ENCODE measurements at regions not wholly inside any gene's neighbourhood (a gene's known extent, or its start where the extent isn't known, plus 50 kb on each side); places are given as distances from the start of the nearest gene placed in this dataset.
A peak's percentile ranks its signal among the peaks of the same experiment; 100 is the strongest.
"Not testable (repeated sequence)": the region's sequence is repeated elsewhere in the genome, so short reads cannot be mapped to it uniquely, and the experiment has no call there.

- in situ Hi-C loops (cut with MboI; ENCODE audit: low sequenced_read_pairs in 4 of 4) = no loop called here
These were observed 235.5 kb downstream of the ZNF92 start for GRCh38 chr7:65609131-65609530.

DNA sequence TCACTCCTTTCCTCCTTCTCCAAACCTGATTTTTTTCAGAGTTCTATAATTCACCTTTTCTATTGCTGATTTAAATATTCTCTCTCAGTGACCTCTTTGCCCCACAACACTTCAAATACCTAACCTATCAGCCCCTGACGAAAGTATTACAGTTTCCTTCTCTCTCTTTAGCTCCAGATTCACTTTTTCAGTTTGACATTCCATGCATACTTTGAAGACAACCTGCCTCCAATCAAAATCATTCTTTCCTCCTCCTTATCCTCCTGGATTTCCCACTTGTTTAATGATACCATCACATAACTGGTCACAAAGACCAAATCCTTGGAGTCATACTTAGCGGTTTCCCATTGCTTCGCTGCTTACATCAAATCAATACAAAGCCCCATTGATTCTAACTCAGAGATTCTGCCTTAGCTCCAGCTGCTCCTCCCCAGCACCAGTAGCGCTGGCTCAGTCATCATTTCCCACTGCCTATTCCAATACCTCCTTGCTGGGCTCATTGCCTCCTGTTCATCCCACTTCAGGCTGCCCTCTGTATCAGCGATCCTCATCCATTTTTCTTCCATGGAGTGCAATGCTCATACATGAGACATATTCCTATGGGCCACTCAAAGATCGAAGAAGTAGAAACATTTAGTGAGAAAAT, 240.1 kb downstream of the ZNF92 start:
- in situ Hi-C loops (cut with MboI; ENCODE audit: low sequenced_read_pairs in 4 of 4); H3K27me3 ChIP-seq; H3K27ac ChIP-seq; H3K36me3 ChIP-seq; H3K4me3 ChIP-seq; DNase-seq; H3K9me3 ChIP-seq; H3K4me1 ChIP-seq; ATAC-seq; intact Hi-C loops (cut with DNase I; ENCODE audit: low total_unique reads): not testable (repeated sequence)

More at GRCh38 chr7:65609131-65609530, 235.5 kb downstream of the ZNF92 start:
- DNase-seq = no peak
- intact Hi-C loops (cut with DNase I; ENCODE audit: low total_unique reads) = no loop called here
- Histone ChIP-seq H3K27me3 (no peaks in the 10 kb centered on the region), H3K27ac (no peak overlapping the region), H3K36me3 (no peaks in the 10 kb centered on the region), H3K4me3 (no peak overlapping the region), H3K4me1 (no peaks in the 10 kb centered on the region), H3K9me3 (no peaks in the 10 kb centered on the region)
- ATAC-seq = no peak
- TF ChIP-seq CTCF (IDR thresholded peaks at IDR 0.05 in 4 of 5, conservative IDR thresholded peaks at IDR 0.05 in 1 of 5) (no peak), POLR2A (IDR thresholded peaks at IDR 0.05) (no peak)

- in situ Hi-C loops (cut with MboI; ENCODE audit: low sequenced_read_pairs in 4 of 4); H3K27ac ChIP-seq; intact Hi-C loops (cut with DNase I; ENCODE audit: low total_unique reads); DNase-seq; ATAC-seq; H3K36me3 ChIP-seq; H3K4me3 ChIP-seq; H3K9me3 ChIP-seq; H3K4me1 ChIP-seq; H3K27me3 ChIP-seq: not testable (repeated sequence)
These were observed 242.5 kb downstream of the ZNF92 start for GRCh38 chr7:65616111-65616510.

DNA sequence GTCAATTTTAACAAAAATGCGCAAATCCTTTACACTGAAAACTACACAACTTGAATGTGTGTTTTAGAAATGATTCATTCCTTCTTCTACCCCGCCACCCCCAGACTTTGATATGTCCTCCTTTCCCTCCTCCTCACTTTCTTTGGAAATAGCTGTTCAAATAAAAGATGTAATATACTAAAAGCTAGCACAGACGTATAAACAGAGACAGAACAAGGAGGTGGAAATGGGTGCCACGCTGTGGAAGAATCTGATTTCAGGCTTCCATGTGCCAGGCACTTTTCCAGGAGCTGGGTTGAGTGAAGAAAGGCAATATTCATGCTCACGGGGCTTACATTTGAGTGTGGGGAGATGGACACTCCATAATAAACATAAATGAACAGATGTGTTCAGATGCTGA, 246.6 kb downstream of the ZNF92 start:
- H3K36me3 ChIP-seq; intact Hi-C loops (cut with DNase I; ENCODE audit: low total_unique reads); H3K4me1 ChIP-seq; H3K9me3 ChIP-seq; in situ Hi-C loops (cut with MboI; ENCODE audit: low sequenced_read_pairs in 4 of 4); ATAC-seq; DNase-seq; H3K27me3 ChIP-seq; H3K27ac ChIP-seq; H3K4me3 ChIP-seq: not testable (repeated sequence)

DNA sequence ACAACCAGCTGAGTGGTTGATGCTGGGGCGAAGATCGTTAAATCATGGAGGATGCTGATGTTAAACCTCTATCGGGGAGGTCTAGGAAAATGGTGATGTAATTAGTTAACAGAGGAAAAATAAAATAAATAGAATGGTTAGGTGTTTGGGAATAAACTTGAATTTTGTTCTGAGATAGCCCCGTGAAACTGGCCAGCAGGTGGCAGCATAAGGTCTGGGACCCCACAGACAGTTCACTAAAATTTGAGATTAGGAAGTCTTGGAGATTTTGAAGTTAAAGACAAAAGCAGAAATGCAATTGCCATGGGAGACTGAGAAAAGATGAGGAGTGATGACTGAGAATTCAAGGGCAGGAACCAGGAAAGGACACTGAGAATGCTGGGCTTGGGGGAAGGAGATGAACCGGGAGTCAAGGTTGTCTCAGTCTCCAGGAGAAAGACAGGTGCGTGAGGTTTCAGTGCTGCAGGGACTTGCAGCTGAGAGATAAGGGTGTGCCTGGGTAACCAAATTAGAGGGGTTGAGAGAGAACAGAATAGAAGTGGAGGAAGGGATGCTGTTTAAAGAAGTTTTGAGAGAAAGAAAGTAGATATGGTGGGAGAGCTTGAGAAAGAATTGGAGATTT, 248.0 kb downstream of the ZNF92 start:
- in situ Hi-C loops (cut with MboI; ENCODE audit: low sequenced_read_pairs in 4 of 4); ATAC-seq; H3K4me3 ChIP-seq; H3K27me3 ChIP-seq; intact Hi-C loops (cut with DNase I; ENCODE audit: low total_unique reads); H3K4me1 ChIP-seq; DNase-seq; H3K9me3 ChIP-seq; H3K36me3 ChIP-seq; H3K27ac ChIP-seq: not testable (repeated sequence)
- peak in 1 of 5 experiments; percentile 16 for TF ChIP-seq CTCF (IDR thresholded peaks at IDR 0.05 in 4 of 5, conservative IDR thresholded peaks at IDR 0.05 in 1 of 5)

DNA sequence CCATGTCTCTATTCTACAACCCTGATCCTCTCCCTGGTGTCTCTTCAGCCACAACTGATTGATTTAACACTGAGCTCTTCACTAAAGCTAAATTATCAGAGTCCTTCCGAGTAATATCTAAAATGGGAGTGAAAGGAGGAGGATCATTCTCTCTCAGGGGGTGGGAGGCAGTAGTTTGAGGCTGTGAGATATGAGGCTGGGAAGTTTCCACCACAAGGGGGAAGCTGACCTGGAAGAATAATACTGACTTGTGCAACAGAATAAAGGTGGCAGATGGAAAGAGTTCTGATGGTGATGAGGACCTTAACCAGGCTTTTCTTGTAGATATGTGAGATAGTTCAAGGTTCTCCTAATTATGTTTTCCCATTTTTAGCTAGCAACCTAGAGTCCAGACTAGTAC, 241.6 kb upstream of the VKORC1L1 start:
- H3K36me3 ChIP-seq; H3K27ac ChIP-seq; ATAC-seq; H3K4me3 ChIP-seq; in situ Hi-C loops (cut with MboI; ENCODE audit: low sequenced_read_pairs in 4 of 4); H3K27me3 ChIP-seq; intact Hi-C loops (cut with DNase I; ENCODE audit: low total_unique reads); H3K4me1 ChIP-seq; H3K9me3 ChIP-seq; DNase-seq: not testable (repeated sequence)

- H3K4me1 ChIP-seq; H3K27ac ChIP-seq; H3K27me3 ChIP-seq; intact Hi-C loops (cut with DNase I; ENCODE audit: low total_unique reads); ATAC-seq; DNase-seq; H3K36me3 ChIP-seq; H3K4me3 ChIP-seq; H3K9me3 ChIP-seq; in situ Hi-C loops (cut with MboI; ENCODE audit: low sequenced_read_pairs in 4 of 4): not testable (repeated sequence)
These were observed 239.1 kb upstream of the VKORC1L1 start for GRCh38 chr7:65633587-65634404.

DNA sequence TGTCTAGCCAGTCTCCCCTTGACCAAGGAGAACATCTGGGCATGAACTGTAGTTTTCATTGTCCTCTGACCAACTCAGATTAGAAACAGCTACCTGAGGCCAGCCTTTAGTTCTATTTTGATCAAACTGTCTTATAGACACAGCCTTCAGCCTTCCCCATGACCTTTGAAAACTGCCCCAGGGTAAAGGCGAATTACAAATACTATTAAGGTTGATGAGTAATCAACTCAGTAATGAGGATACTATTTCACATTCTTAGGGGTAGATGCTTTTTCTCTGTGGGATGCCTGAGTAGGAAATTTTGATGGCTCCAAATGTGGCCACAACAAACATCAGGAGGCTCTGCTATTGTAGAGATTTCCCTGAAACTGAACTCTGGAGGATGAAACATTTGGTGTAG, 234.0 kb upstream of the VKORC1L1 start:
- not testable (repeated sequence) for H3K27me3 ChIP-seq

DNA sequence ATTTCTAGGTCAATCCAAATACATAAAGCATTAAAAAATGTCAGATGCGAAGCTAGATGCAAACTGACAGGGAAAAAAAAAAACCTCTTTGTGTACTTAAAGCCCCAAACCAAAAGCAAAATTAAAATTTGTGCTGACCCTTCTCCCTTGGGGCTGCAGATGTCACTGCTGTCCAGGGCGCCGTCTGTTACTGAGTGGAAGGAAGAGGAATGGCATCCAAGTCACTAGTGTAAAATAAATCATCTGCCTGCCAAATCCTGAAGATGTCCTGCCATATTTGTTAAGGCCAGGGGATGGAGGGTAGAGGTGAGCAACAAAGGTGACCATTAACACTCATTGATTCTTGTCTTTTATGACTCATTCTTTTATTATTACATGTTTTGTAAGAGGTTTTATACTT, 233.2 kb upstream of the VKORC1L1 start:
- H3K9me3 ChIP-seq; H3K27ac ChIP-seq; DNase-seq; ATAC-seq; in situ Hi-C loops (cut with MboI; ENCODE audit: low sequenced_read_pairs in 4 of 4); H3K4me1 ChIP-seq; H3K36me3 ChIP-seq; H3K27me3 ChIP-seq; H3K4me3 ChIP-seq; intact Hi-C loops (cut with DNase I; ENCODE audit: low total_unique reads): not testable (repeated sequence)

More for the DNA sequence above, 234.0 kb upstream of the VKORC1L1 start:
- ATAC-seq; intact Hi-C loops (cut with DNase I; ENCODE audit: low total_unique reads); H3K4me1 ChIP-seq; H3K36me3 ChIP-seq; H3K4me3 ChIP-seq; in situ Hi-C loops (cut with MboI; ENCODE audit: low sequenced_read_pairs in 4 of 4); DNase-seq; H3K27ac ChIP-seq; H3K9me3 ChIP-seq: not testable (repeated sequence)
